ENCODE measurements at regions not wholly inside any gene's neighbourhood (a gene's known extent, or its start where the extent isn't known, plus 50 kb on each side); places are given as distances from the start of the nearest gene placed in this dataset.

DNA sequence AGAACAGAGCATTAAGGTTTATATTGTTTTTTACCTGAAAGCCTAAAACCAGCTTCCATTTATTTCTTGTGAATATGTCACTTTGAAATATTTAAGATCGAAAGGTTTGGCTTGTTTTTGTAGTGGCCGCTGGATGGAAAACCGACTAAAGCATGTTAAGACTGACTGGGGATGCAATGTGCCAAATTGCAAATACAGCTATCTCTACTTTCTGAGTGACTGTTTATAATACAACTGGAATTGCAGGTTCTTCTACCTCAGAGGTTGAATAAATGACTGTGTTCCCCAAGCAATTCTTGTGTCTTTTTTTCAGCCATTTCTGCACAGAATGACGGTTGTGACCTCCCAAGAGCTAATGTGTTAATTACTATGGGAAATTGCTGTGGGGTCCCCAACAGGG lies 50.0 kb upstream of the TMTC4 start:
- TF ChIP-seq POLR2AphosphoS5 (IDR thresholded peaks at IDR 0.05; ENCODE audit: low read depth) (no peak), GABPA (IDR thresholded peaks at IDR 0.05; ENCODE audit: low read depth) (no peak), SPI1 (IDR thresholded peaks at IDR 0.05; ENCODE audit: borderline replicate concordance, low read depth) (no peak)
- TF ChIP-seq, protein P1, sequence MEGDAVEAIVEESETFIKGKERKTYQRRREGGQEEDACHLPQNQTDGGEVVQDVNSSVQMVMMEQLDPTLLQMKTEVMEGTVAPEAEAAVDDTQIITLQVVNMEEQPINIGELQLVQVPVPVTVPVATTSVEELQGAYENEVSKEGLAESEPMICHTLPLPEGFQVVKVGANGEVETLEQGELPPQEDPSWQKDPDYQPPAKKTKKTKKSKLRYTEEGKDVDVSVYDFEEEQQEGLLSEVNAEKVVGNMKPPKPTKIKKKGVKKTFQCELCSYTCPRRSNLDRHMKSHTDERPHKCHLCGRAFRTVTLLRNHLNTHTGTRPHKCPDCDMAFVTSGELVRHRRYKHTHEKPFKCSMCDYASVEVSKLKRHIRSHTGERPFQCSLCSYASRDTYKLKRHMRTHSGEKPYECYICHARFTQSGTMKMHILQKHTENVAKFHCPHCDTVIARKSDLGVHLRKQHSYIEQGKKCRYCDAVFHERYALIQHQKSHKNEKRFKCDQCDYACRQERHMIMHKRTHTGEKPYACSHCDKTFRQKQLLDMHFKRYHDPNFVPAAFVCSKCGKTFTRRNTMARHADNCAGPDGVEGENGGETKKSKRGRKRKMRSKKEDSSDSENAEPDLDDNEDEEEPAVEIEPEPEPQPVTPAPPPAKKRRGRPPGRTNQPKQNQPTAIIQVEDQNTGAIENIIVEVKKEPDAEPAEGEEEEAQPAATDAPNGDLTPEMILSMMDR (IDR thresholded peaks at IDR 0.05; ENCODE audit: insufficient read depth, low read length), result no peak
- TF ChIP-seq, protein P2, sequence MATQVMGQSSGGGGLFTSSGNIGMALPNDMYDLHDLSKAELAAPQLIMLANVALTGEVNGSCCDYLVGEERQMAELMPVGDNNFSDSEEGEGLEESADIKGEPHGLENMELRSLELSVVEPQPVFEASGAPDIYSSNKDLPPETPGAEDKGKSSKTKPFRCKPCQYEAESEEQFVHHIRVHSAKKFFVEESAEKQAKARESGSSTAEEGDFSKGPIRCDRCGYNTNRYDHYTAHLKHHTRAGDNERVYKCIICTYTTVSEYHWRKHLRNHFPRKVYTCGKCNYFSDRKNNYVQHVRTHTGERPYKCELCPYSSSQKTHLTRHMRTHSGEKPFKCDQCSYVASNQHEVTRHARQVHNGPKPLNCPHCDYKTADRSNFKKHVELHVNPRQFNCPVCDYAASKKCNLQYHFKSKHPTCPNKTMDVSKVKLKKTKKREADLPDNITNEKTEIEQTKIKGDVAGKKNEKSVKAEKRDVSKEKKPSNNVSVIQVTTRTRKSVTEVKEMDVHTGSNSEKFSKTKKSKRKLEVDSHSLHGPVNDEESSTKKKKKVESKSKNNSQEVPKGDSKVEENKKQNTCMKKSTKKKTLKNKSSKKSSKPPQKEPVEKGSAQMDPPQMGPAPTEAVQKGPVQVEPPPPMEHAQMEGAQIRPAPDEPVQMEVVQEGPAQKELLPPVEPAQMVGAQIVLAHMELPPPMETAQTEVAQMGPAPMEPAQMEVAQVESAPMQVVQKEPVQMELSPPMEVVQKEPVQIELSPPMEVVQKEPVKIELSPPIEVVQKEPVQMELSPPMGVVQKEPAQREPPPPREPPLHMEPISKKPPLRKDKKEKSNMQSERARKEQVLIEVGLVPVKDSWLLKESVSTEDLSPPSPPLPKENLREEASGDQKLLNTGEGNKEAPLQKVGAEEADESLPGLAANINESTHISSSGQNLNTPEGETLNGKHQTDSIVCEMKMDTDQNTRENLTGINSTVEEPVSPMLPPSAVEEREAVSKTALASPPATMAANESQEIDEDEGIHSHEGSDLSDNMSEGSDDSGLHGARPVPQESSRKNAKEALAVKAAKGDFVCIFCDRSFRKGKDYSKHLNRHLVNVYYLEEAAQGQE (IDR thresholded peaks at IDR 0.05; ENCODE audit: insufficient replicate concordance, low read depth), result no peak
- H3K27me3 ChIP-seq (ENCODE audit: insufficient read depth, poor library complexity, severe bottlenecking), result peaks cover 3% of the 10 kb centered on the region
- DNase-seq (ENCODE audit: low read depth in 1 of 2, low spot score in 1 of 2), result no peak

More for the DNA sequence above, 50.0 kb upstream of the TMTC4 start:
- Histone ChIP-seq H3K27ac (replicated peaks) (no peak overlapping the region), H3K4me3 (replicated peaks; ENCODE audit: insufficient read depth, low read length) (no peak overlapping the region)
